HL-60 (cell line): ENCODE measurements at regions not wholly inside any gene's neighbourhood (a gene's known extent, or its start where the extent isn't known, plus 50 kb on each side); places are given as distances from the start of the nearest gene placed in this dataset.

Experiments used
- DNase-seq, 2 experiments: peaks; one replicate each; pipeline ENCODE4 v3.0.0-alpha.2; 2010 to 2020; ENCODE audit warnings: low read depth in 1 of 2, low spot score in 1 of 2
- H3K27ac ChIP-seq: fragments of 250-450 bp; sonication (Bioruptor Pico); replicated peaks from 2 replicates; pipeline ENCODE4 v1.5.1; 2020; ENCODE audit warnings: mild to moderate bottlenecking, moderate library complexity
- H3K27me3 ChIP-seq: fragments of 250-450 bp; sonication (Bioruptor Pico); 2 replicates; pipeline ENCODE4 v1.5.1; 2021; ENCODE audit warnings: mild to moderate bottlenecking, moderate library complexity; ENCODE audit not compliant: insufficient read depth, poor library complexity, severe bottlenecking
- H3K4me3 ChIP-seq: replicated peaks from 2 replicates; pipeline ENCODE4 v1.5.1; 2011; ENCODE audit warnings: mild to moderate bottlenecking, control low read depth, low read length; ENCODE audit not compliant: insufficient read depth
- GABPA ChIP-seq: IDR thresholded peaks from 2 replicates; pipeline ENCODE4 v1.6.1; 2012; ENCODE audit warnings: low read depth
- POLR2AphosphoS5 ChIP-seq: IDR thresholded peaks from 2 replicates; pipeline ENCODE4 v1.6.1; 2012; ENCODE audit warnings: low read depth
- SPI1 ChIP-seq: IDR thresholded peaks from 2 replicates; pipeline ENCODE4 v1.6.1; 2012; ENCODE audit warnings: low read depth, mild to moderate bottlenecking, borderline replicate concordance
- TF ChIP-seq, protein P1 (sequence below): IDR thresholded peaks from 2 replicates; pipeline ENCODE4 v1.6.1; 2012; ENCODE audit warnings: low read depth; ENCODE audit not compliant: insufficient replicate concordance
- TF ChIP-seq, protein P2 (sequence below): IDR thresholded peaks from one replicate; pipeline ENCODE4 v1.5.1; 2011; ENCODE audit warnings: low read length, control low read depth, inconsistent platforms; ENCODE audit not compliant: insufficient read depth

- TF ChIP-seq, protein P1, sequence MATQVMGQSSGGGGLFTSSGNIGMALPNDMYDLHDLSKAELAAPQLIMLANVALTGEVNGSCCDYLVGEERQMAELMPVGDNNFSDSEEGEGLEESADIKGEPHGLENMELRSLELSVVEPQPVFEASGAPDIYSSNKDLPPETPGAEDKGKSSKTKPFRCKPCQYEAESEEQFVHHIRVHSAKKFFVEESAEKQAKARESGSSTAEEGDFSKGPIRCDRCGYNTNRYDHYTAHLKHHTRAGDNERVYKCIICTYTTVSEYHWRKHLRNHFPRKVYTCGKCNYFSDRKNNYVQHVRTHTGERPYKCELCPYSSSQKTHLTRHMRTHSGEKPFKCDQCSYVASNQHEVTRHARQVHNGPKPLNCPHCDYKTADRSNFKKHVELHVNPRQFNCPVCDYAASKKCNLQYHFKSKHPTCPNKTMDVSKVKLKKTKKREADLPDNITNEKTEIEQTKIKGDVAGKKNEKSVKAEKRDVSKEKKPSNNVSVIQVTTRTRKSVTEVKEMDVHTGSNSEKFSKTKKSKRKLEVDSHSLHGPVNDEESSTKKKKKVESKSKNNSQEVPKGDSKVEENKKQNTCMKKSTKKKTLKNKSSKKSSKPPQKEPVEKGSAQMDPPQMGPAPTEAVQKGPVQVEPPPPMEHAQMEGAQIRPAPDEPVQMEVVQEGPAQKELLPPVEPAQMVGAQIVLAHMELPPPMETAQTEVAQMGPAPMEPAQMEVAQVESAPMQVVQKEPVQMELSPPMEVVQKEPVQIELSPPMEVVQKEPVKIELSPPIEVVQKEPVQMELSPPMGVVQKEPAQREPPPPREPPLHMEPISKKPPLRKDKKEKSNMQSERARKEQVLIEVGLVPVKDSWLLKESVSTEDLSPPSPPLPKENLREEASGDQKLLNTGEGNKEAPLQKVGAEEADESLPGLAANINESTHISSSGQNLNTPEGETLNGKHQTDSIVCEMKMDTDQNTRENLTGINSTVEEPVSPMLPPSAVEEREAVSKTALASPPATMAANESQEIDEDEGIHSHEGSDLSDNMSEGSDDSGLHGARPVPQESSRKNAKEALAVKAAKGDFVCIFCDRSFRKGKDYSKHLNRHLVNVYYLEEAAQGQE: no peak
- TF ChIP-seq GABPA (no peak), POLR2AphosphoS5 (no peak), SPI1 (no peak)
- TF ChIP-seq, protein P2, sequence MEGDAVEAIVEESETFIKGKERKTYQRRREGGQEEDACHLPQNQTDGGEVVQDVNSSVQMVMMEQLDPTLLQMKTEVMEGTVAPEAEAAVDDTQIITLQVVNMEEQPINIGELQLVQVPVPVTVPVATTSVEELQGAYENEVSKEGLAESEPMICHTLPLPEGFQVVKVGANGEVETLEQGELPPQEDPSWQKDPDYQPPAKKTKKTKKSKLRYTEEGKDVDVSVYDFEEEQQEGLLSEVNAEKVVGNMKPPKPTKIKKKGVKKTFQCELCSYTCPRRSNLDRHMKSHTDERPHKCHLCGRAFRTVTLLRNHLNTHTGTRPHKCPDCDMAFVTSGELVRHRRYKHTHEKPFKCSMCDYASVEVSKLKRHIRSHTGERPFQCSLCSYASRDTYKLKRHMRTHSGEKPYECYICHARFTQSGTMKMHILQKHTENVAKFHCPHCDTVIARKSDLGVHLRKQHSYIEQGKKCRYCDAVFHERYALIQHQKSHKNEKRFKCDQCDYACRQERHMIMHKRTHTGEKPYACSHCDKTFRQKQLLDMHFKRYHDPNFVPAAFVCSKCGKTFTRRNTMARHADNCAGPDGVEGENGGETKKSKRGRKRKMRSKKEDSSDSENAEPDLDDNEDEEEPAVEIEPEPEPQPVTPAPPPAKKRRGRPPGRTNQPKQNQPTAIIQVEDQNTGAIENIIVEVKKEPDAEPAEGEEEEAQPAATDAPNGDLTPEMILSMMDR: no peak
- no peaks in the 10 kb centered on the region for H3K27me3 ChIP-seq
- no peak for DNase-seq
- no peak overlapping the region for H3K27ac ChIP-seq
- no peak overlapping the region for H3K4me3 ChIP-seq
Observed at GRCh38 chr6:40722091-40722490, 134.9 kb upstream of the LRFN2 start.

DNA sequence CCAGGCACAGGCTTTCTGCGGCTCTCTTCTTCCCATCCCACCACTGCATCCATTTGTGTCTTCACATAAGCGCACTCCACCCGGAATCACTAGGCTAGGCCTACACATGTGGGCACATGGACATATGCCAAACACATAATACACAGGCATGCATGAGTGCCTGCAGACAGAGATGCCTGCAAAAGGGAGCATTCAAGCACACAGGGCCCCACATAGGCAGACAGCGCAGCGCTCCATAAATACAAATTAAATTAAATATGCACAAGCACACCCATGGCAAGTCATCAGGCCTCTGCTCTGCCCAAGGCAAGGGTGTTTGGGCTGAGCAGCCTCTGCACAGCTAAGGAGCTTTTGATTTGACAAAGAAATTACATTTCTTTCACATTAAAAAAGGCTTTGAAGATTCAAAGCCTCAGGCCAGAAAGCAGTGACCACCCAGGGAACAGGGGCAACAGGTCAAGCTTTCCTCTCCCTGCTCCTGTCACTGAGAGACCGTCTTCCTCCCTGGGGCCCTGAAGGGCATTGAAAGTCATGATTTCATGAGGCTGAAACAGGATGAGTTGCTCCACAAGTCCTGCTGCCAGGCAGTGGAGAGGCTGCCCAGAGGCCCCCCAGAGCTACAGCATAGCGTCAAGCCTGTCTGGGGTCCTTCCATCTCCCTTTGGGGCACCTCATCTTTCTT lies 134.2 kb upstream of the LRFN2 start:
- TF ChIP-seq SPI1 (no peak), GABPA (no peak), POLR2AphosphoS5 (no peak)
- TF ChIP-seq, protein P1: no peak
- TF ChIP-seq, protein P2: no peak
- no peak overlapping the region for H3K4me3 ChIP-seq
- no peaks in the 10 kb centered on the region for H3K27me3 ChIP-seq
- H3K27ac ChIP-seq: no peak overlapping the region
- no peak for DNase-seq

- TF ChIP-seq GABPA (no peak), SPI1 (no peak), POLR2AphosphoS5 (no peak)
- TF ChIP-seq, protein P2: no peak
- TF ChIP-seq, protein P1: no peak
- H3K4me3 ChIP-seq: no peak overlapping the region
- H3K27me3 ChIP-seq: no peaks in the 10 kb centered on the region
- H3K27ac ChIP-seq: no peak overlapping the region
- no peak for DNase-seq
Observed at GRCh38 chr6:40720375-40720748, 133.2 kb upstream of the LRFN2 start.
